BE2C (cell line): ENCODE measurements at regions not wholly inside any gene's neighbourhood (a gene's known extent, or its start where the extent isn't known, plus 50 kb on each side); places are given as distances from the start of the nearest gene placed in this dataset.

Source experiments
- DNase-seq: peaks from one replicate; pipeline ENCODE4 v3.0.0-alpha.2; 2020
- H3K27me3 ChIP-seq: fragments of 250-450 bp; sonication (Bioruptor Pico); 2 replicates; pipeline ENCODE4 v1.5.1; 2020; ENCODE audit warnings: mild to moderate bottlenecking
- H3K36me3 ChIP-seq: fragments of 250-450 bp; sonication (Bioruptor Pico); 2 replicates; pipeline ENCODE4 v1.5.1; 2020; ENCODE audit warnings: mild to moderate bottlenecking
- H3K4me1 ChIP-seq: fragments of 250-450 bp; sonication (Bioruptor Pico); 2 replicates; pipeline ENCODE4 v1.5.1; 2020
- H3K4me3 ChIP-seq: 2 replicates; pipeline ENCODE4 v1.5.1; 2011; ENCODE audit warnings: low read depth, low read length
- H3K9me3 ChIP-seq: fragments of 250-450 bp; sonication (Bioruptor Pico); 2 replicates; pipeline ENCODE4 v1.5.1; 2020
- CTCF ChIP-seq: IDR thresholded peaks from 2 replicates; pipeline ENCODE4 v1.5.1; 2012; ENCODE audit warnings: mild to moderate bottlenecking, low read depth, low read length

GRCh38 chr3:159925248-159925647 lies 63.4 kb upstream of the IL12A start:
- no peak overlapping the region for H3K4me3 ChIP-seq

GRCh38 chr3:159926573-159926972 lies 62.1 kb upstream of the IL12A start:
- no peaks in the 10 kb centered on the region for H3K4me1 ChIP-seq
- no peak for TF ChIP-seq CTCF
- no peak for DNase-seq
- no peaks in the 10 kb centered on the region for H3K36me3 ChIP-seq
- H3K9me3 ChIP-seq = no peaks in the 10 kb centered on the region
- H3K27me3 ChIP-seq = no peaks in the 10 kb centered on the region
- H3K4me3 ChIP-seq = no peak overlapping the region

More at GRCh38 chr3:159925248-159925647, 63.4 kb upstream of the IL12A start:
- no peak for DNase-seq
- Histone ChIP-seq H3K4me1 (no peaks in the 10 kb centered on the region), H3K36me3 (no peaks in the 10 kb centered on the region), H3K27me3 (no peaks in the 10 kb centered on the region), H3K9me3 (no peaks in the 10 kb centered on the region)
- no peak for TF ChIP-seq CTCF

- no peaks in the 10 kb centered on the region for H3K9me3 ChIP-seq
- no peaks in the 10 kb centered on the region for H3K27me3 ChIP-seq
- no peak overlapping the region for H3K4me3 ChIP-seq
- no peak for TF ChIP-seq CTCF
- H3K4me1 ChIP-seq = no peaks in the 10 kb centered on the region
- no peaks in the 10 kb centered on the region for H3K36me3 ChIP-seq
- DNase-seq = no peak
These were observed 60.6 kb upstream of the IL12A start for GRCh38 chr3:159928071-159928491.

- H3K27me3 ChIP-seq = no peaks in the 10 kb centered on the region
- H3K9me3 ChIP-seq = peaks cover under 1% of the 10 kb centered on the region; the same call in 1 of the 2 replicates
- H3K4me3 ChIP-seq = no peak overlapping the region
- DNase-seq = no peak
- H3K36me3 ChIP-seq = no peaks in the 10 kb centered on the region
- no peak for TF ChIP-seq CTCF
- H3K4me1 ChIP-seq = no peaks in the 10 kb centered on the region
These were observed 60.0 kb upstream of the IL12A start for GRCh38 chr3:159928666-159929065.

- Histone ChIP-seq H3K27me3 (no peaks in the 10 kb centered on the region), H3K9me3 (peaks cover 3% of the 10 kb centered on the region; the same call in 1 of the 2 replicates), H3K4me3 (no peak overlapping the region), H3K36me3 (no peaks in the 10 kb centered on the region), H3K4me1 (no peaks in the 10 kb centered on the region)
- DNase-seq = no peak
- TF ChIP-seq CTCF = peak; percentile 24; the same call in 1 of the 2 replicates
These were observed 59.2 kb upstream of the IL12A start for GRCh38 chr3:159929171-159930141.

- H3K27me3 ChIP-seq = no peaks in the 10 kb centered on the region
- no peak overlapping the region for H3K4me3 ChIP-seq
- DNase-seq = no peak
- H3K36me3 ChIP-seq = no peaks in the 10 kb centered on the region
- H3K9me3 ChIP-seq = peaks cover 3% of the 10 kb centered on the region; the same call in 1 of the 2 replicates
- TF ChIP-seq CTCF = no peak
- no peaks in the 10 kb centered on the region for H3K4me1 ChIP-seq
These were observed 54.4 kb upstream of the IL12A start for GRCh38 chr3:159934216-159934615.
